Caco-2 (cell line): ENCODE measurements at regions not wholly inside any gene's neighbourhood (a gene's known extent, or its start where the extent isn't known, plus 50 kb on each side); places are given as distances from the start of the nearest gene placed in this dataset.

Source experiments
- BruUV-seq: library from RNA; stranded (reverse); fragments of 400-500 nt; replicated peaks from 2 replicates; lab custom pipeline; 2021; lab: Mats Ljungman, UMichigan
- CTCF ChIA-PET: fragments of 300-600 bp; sonication (Branson Sonifier 250); formaldehyde crosslinking; loops from one replicate; lab custom pipeline; 2022; ENCODE audit warnings: antibody characterized with exemption; lab: Charles Lee
- POLR2A ChIA-PET: fragments of 300-600 bp; sonication (Branson Sonifier 250); formaldehyde crosslinking; loops from one replicate; lab custom pipeline; 2022; ENCODE audit warnings: antibody characterized with exemption; lab: Charles Lee
- DNase-seq, 2 experiments: peaks; one replicate each; pipeline versions ENCODE4 v3.0.0 to v3.0.0-alpha.2; 2020 to 2022
- H3K27me3 ChIP-seq: replicated peaks from 2 replicates; pipeline ENCODE4 v1.6.0; 2011; ENCODE audit warnings: low read length; ENCODE audit not compliant: control insufficient read depth, insufficient read depth
- H3K36me3 ChIP-seq: 2 replicates; pipeline ENCODE4 v1.5.1; 2011; ENCODE audit warnings: low read length; ENCODE audit not compliant: control insufficient read depth, insufficient read depth
- H3K4me1 ChIP-seq: fragments of 250-450 bp; sonication (Bioruptor Pico); 2 replicates; pipeline ENCODE4 v1.5.1; 2020; ENCODE audit warnings: mild to moderate bottlenecking
- H3K4me3 ChIP-seq: 2 replicates; pipeline ENCODE4 v1.5.1; 2011; ENCODE audit warnings: low read depth, mild to moderate bottlenecking, control low read depth, low read length
- H3K9me3 ChIP-seq: fragments of 250-450 bp; sonication (Bioruptor Pico); 2 replicates; pipeline ENCODE4 v1.5.1; 2020; ENCODE audit warnings: mild to moderate bottlenecking, moderate library complexity
- H3K27ac Mint-ChIP-seq: one replicate; pipeline ENCODE4 v1.8.0; 2022; ENCODE audit warnings: mixed read lengths; ENCODE audit not compliant: unreplicated experiment
- H3K27me3 Mint-ChIP-seq: one replicate; pipeline ENCODE4 v1.8.0; 2022; ENCODE audit warnings: mixed read lengths; ENCODE audit not compliant: insufficient read depth, unreplicated experiment
- H3K36me3 Mint-ChIP-seq: one replicate; pipeline ENCODE4 v1.8.0; 2022; ENCODE audit warnings: mild to moderate bottlenecking, mixed read lengths; ENCODE audit not compliant: insufficient read depth, unreplicated experiment
- H3K4me1 Mint-ChIP-seq: one replicate; pipeline ENCODE4 v1.8.0; 2022; ENCODE audit warnings: low read depth, mixed read lengths; ENCODE audit not compliant: unreplicated experiment
- H3K4me3 Mint-ChIP-seq: one replicate; pipeline ENCODE4 v1.8.0; 2022; ENCODE audit warnings: mild to moderate bottlenecking, moderate library complexity, mixed read lengths; ENCODE audit not compliant: unreplicated experiment
- H3K9me3 Mint-ChIP-seq: one replicate; pipeline ENCODE4 v1.8.0; 2022; ENCODE audit warnings: mixed read lengths; ENCODE audit not compliant: unreplicated experiment
- CTCF ChIP-seq, 2 experiments: fragments of 200-600 bp in 1 of 2; IDR thresholded peaks; 1 replicate in 1 of 2; 2 replicates in 1 of 2; pipeline versions ENCODE4 v1.5.1 to v1.8.0; 2011 to 2022; ENCODE audit warnings: antibody characterized with exemption in 1 of 2, control low read depth in 1 of 2, inconsistent platforms in 1 of 2, low read depth in 1 of 2, low read length in 1 of 2, mild to moderate bottlenecking in 1 of 2, moderate library complexity in 1 of 2; ENCODE audit not compliant: insufficient read depth in 1 of 2, severe bottlenecking in 1 of 2, unreplicated experiment in 1 of 2
- intact Hi-C: fragments of 100-400 bp; cut with micrococcal nuclease; formaldehyde crosslinking; loops from one replicate; pipeline ENCODE4 v1.10.0; 2022; ENCODE audit not compliant: unreplicated experiment

- no peaks in the 10 kb centered on the region for H3K4me1 Mint-ChIP-seq
- BruUV-seq: no TSS peak
- ChIA-PET POLR2A (no interaction called here), CTCF (no interaction called here)
- H3K4me3 ChIP-seq: no peak overlapping the region
- H3K9me3 ChIP-seq: no peaks in the 10 kb centered on the region
- no peak overlapping the region for H3K27ac Mint-ChIP-seq
- TF ChIP-seq CTCF (IDR thresholded peaks at IDR 0.05; ENCODE audit: insufficient read depth in 1 of 2, low read depth in 1 of 2, low read length in 1 of 2, severe bottlenecking in 1 of 2, unreplicated experiment in 1 of 2): no peak
- no peaks in the 10 kb centered on the region for H3K4me1 ChIP-seq
- no peaks in the 10 kb centered on the region for H3K9me3 Mint-ChIP-seq
- no peak overlapping the region for H3K4me3 Mint-ChIP-seq
- no peaks in the 10 kb centered on the region for H3K27me3 ChIP-seq
- intact Hi-C loops: no loop called here
- no peaks in the 10 kb centered on the region for H3K36me3 ChIP-seq
- H3K36me3 Mint-ChIP-seq: peaks cover 5% of the 10 kb centered on the region
- peaks cover 9% of the 10 kb centered on the region for H3K27me3 Mint-ChIP-seq
- DNase-seq: no peak
These were observed 367.4 kb downstream of the GXYLT1 start for GRCh38 chr12:41777064-41777790.

GRCh38 chr12:41772478-41772877 lies 372.2 kb downstream of the GXYLT1 start:
- no TSS peak for BruUV-seq
- Histone ChIP-seq H3K36me3 (no peaks in the 10 kb centered on the region), H3K4me1 (no peaks in the 10 kb centered on the region), H3K4me3 (no peak overlapping the region), H3K27me3 (no peaks in the 10 kb centered on the region), H3K9me3 (no peaks in the 10 kb centered on the region)
- intact Hi-C loops: no loop called here
- no peak overlapping the region for H3K27ac Mint-ChIP-seq
- H3K4me3 Mint-ChIP-seq: no peak overlapping the region
- TF ChIP-seq CTCF (IDR thresholded peaks at IDR 0.05; ENCODE audit: insufficient read depth in 1 of 2, low read depth in 1 of 2, low read length in 1 of 2, severe bottlenecking in 1 of 2, unreplicated experiment in 1 of 2): no peak
- peaks cover 5% of the 10 kb centered on the region for H3K36me3 Mint-ChIP-seq
- ChIA-PET POLR2A (no interaction called here), CTCF (no interaction called here)
- H3K9me3 Mint-ChIP-seq: no peaks in the 10 kb centered on the region
- H3K4me1 Mint-ChIP-seq: no peaks in the 10 kb centered on the region
- DNase-seq: no peak
- H3K27me3 Mint-ChIP-seq: peaks cover 9% of the 10 kb centered on the region

GRCh38 chr12:41769810-41770209 lies 374.9 kb downstream of the GXYLT1 start:
- H3K36me3 Mint-ChIP-seq: no peaks in the 10 kb centered on the region
- H3K4me3 ChIP-seq: no peak overlapping the region
- no peaks in the 10 kb centered on the region for H3K27me3 ChIP-seq
- H3K4me3 Mint-ChIP-seq: no peak overlapping the region
- no peaks in the 10 kb centered on the region for H3K4me1 ChIP-seq
- no peak overlapping the region for H3K27ac Mint-ChIP-seq
- no peaks in the 10 kb centered on the region for H3K4me1 Mint-ChIP-seq
- intact Hi-C loops: no loop called here
- no peak for DNase-seq
- no peaks in the 10 kb centered on the region for H3K9me3 ChIP-seq
- no TSS peak for BruUV-seq
- POLR2A ChIA-PET: no interaction called here
- TF ChIP-seq CTCF (IDR thresholded peaks at IDR 0.05; ENCODE audit: insufficient read depth in 1 of 2, low read depth in 1 of 2, low read length in 1 of 2, severe bottlenecking in 1 of 2, unreplicated experiment in 1 of 2): no peak
- no peaks in the 10 kb centered on the region for H3K36me3 ChIP-seq
- H3K27me3 Mint-ChIP-seq: peaks cover 5% of the 10 kb centered on the region
- CTCF ChIA-PET: no interaction called here
- no peaks in the 10 kb centered on the region for H3K9me3 Mint-ChIP-seq
